Epithelial cell of prostate (primary cell): ENCODE measurements at regions not wholly inside any gene's neighbourhood (a gene's known extent, or its start where the extent isn't known, plus 50 kb on each side); places are given as distances from the start of the nearest gene placed in this dataset.
A peak's percentile ranks its signal among the peaks of the same experiment; 100 is the strongest.

Experiments used
- DNase-seq: peaks from one replicate; pipeline ENCODE4 v3.0.0-alpha.2; 2011; ENCODE audit warnings: low read depth, low spot score
- H3K27ac ChIP-seq: fragments of 450-650 bp; 2 replicates; pipeline ENCODE4 v1.5.1; 2017; ENCODE audit warnings: mild to moderate bottlenecking

DNA sequence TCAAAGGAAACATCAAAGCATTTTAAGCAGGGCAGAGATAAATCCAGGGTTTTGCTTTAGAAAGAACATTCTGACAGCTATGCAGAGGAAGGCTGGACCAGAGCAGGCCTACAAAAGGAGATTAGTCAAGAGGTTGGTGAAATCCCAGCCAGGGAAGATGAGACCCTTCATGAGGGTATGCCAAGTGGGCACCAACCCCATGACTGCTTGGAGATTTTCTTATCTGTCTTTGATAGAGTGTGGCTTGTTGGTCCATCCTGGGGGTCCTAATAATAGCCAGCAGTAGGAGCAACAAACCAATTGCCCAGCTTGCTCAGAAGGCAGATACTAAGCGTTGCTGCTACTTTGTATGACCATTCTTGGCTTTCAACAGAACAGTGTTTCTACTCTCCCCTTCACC is 895.4 kb downstream of the EPHA4 start:
- no peak for DNase-seq
- H3K27ac ChIP-seq = no peak overlapping the region

DNA sequence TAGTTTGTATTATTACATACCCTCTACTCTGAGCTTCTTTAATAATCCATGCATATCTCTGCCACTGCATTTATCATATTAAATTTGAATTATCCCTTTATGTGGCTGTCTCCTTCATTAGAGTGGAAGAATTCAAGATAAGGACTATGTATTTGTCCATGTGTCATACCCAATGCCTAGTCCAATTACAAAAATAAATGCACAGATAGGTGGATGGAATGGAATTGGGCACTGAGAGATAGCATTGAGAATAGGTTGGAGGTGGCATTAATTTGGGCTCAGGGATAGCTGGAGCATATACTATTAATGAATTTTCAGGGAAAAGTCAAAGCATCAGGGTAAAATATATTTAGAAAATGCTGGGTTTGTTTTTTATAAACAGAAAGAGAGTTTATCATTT is 893.2 kb downstream of the EPHA4 start:
- H3K27ac ChIP-seq = no peak overlapping the region
- no peak for DNase-seq

DNA sequence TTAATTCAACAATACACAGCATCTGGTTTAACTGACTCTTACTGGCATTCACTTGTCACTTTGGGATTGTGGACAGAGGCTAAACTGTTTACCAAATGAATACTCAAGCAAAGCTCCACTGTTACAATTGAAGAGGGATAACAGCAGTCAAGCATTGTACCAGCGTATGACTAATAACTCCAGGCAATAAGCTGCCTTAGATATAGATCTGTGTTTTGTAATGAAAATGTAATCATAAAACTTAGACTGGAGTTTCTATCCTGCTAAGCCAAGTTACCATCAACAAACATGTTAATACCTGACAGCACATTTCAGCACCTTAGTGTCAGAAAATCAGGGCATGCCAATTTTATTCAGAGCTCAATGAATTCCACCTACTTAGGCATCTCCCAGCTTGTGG is 889.5 kb downstream of the EPHA4 start:
- H3K27ac ChIP-seq = peak overlapping the region; percentile 23
- DNase-seq = peak; percentile 88

DNA sequence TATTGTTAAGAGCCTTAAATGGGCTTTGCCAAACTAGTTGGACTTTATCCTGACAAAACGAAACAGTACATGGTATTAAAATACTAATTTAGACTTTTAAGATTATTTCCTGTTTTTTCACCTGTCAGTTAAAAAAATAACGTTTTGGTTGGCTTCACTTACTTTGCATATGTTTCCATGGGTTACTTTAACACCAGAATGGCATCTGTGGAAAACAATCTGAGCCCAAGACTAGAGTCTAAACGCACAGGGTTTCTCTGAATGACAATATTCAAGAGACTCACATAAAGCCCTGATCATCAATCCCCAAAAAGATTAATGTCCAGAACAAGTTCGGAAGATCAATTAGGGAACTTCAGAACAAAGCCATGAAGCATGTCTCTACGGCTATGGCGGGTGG is 888.0 kb downstream of the EPHA4 start:
- DNase-seq = no peak
- no peak overlapping the region for H3K27ac ChIP-seq

DNA sequence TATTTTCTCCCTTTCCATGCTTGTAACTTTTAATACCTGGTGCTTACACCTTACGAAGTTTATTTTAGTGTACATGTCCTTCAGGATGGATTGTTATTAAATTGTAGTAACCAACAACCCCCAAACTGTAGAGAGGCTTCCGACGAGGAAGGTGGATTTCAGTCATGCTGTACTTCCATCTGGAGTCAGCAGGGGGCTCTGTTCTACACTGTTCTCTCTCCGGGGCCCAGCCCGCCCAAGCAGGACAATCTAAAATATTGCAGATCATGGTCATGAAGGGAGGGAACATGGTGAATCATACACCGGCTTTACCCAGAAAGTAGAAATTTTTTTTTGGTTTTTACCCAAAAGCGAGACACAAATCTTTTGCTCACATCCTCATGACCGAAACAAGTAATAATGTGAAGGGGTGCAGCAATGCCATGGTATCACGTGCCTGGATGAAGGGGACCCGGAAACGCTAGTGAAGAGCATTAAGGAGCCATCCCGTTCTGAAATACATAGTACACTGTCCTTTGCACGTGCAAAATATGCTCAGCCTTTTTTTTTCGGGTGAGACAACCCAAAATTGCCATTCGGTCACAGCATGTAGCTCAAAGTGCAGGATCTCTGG is 884.8 kb downstream of the EPHA4 start:
- no peak for DNase-seq
- H3K27ac ChIP-seq = no peak overlapping the region

DNA sequence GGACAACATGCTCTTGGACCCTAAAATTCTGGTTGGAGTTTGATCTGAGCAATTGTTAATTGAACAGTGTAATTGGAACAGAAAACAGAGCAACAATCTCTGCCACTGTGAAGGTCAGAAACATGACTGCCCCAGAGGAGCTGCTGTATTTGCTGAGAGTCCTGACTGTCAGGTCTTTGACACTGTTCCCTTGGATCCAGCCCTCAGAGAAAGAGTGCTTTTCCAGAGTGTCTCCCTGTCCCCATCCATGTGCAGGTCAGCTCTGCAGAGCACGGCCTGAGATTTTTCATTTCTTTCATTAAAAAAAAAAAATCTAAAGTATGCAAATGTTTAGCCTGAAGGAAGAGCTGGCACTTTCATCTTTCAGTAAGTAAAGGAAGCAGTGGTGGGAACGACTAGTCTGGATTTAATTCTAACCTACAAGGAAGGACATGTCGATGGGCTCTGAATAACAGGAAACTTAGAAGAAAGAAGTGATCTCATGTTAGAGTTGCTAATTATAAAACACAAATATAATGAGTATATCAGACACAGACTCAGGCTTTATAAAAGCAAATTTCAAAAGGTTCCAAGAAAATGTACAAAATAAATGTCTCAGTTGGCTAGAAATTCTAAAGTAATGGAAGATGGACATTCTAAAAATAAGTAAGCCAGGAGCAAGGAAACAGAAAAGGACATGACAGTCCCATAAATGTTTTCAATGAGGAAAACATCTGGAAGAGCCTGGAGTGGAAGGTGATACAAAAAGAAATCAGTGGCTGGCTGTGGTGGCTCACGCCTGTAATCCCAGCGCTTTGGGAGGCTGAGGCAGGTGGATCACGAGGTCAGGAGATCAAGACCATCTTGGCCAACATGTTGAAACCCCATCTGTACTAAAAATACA is 876.5 kb downstream of the EPHA4 start:
- no peak for DNase-seq
- H3K27ac ChIP-seq = no peak overlapping the region

DNA sequence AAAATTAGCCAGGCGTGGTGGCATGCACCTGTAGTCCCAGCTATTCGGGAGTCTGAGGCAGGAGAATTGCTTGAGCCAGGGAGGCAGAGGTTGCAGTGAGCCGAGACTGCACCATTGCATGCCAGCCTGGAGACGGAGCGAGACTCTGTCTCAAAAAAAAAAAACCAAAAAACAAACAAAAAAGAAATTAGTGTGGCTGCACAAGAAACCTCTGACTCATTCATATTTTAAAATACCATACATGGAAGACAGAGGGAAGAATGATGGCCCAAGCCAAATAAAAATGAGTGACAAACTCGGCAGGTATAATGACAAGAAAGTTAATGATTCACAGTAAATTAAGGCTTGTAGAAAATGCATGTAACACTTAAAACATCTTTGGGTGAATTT is 875.8 kb downstream of the EPHA4 start:
- no peak overlapping the region for H3K27ac ChIP-seq
- no peak for DNase-seq

DNA sequence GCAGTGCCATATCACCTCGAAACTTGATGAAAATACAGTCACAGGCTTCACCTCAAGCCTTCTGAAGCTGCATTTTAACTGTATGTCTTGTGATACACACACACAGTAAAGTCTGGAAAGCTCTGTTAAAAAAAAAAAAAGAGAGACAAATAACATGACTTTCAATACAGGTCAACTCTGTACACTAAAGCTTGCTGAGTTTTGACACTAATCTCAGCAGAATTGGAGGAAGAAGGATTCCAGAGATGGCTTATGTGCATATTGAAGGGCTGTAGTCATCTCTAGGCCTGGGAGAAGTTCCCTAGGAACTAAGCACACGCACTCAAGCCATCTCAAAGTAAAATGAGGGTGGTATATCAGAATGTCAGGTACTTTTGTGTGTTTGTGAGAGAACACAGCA is 875.1 kb downstream of the EPHA4 start:
- no peak for DNase-seq

DNA sequence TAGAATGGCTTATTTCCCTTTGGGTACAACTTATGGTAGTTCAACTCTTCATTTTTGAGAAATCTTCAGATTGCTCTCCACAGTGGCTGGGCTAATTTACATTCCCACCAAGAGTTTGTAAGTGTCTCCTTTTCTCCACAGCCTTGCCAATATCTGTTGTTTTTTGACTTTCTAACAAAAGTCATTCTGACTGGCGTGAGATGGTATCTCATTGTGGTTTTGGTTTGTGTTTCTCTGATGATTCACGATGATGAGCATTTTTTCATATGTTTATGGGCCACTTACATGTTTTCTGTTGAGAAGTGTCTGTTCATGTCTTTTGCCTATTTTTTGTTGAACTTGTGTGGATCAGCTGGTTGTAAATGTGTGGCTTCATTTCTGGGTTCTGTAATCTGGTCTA is 871.0 kb downstream of the EPHA4 start:
- DNase-seq = peak; percentile 22
- no peak overlapping the region for H3K27ac ChIP-seq

More for the DNA sequence above, 875.1 kb downstream of the EPHA4 start:
- H3K27ac ChIP-seq = no peak overlapping the region

DNA sequence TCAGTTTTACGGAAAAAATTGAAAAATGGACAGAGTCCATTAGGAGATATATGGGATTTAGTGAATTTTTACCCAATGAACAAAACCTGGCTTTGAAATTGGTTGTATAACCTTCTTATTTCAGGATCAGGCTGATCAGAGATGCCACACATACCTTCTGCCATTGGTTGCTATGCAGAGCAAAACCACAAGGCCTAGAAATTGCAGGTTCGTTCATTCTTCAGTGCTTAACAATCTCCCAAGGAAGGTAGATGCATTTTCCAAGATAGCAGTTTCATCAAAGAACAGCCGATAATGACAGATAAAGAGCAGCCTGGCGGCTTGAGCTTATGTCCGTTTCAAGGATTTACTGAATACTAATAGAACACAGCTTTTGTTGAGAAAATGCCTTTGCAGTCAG is 868.8 kb downstream of the EPHA4 start:
- no peak overlapping the region for H3K27ac ChIP-seq
- DNase-seq = no peak

DNA sequence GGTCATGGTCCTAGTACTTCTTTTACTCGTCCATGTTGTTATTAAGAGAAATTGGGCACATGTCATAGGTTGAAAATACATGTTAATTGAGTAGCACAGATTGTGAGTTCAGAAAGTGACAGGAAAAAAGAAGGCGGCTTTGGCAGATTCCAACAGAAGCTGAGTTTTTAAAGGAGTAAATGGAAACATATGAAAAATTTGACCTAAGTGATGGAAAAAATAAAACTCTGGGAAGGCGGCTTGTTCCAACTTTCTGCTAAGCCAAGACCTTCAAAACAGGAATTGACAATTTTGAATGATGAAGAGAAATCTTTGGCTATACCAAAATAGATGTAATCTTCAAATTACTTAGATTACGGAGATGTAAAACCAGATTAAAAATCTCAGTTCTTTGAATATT is 868.0 kb downstream of the EPHA4 start:
- H3K27ac ChIP-seq = no peak overlapping the region
- DNase-seq = no peak

DNA sequence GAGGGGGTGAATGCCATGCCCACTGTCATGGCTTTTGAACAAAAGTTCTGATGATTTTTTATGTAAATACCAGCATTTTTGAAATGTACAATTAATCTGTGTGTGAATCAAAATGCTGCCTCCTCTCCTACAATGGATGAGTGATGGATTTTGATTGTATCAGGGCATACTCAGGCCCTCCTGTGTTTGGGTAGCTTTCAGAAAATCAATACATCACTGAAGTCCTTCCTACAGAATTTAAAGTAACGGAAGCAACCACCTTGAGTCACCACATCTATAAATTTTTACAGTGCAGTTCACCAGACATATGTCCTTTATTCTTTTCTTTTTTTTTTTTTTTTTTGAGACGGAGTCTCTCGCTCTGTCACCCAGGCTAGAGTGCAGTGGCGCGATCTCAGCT is 867.3 kb downstream of the EPHA4 start:
- H3K27ac ChIP-seq = no peak overlapping the region
- DNase-seq = no peak

DNA sequence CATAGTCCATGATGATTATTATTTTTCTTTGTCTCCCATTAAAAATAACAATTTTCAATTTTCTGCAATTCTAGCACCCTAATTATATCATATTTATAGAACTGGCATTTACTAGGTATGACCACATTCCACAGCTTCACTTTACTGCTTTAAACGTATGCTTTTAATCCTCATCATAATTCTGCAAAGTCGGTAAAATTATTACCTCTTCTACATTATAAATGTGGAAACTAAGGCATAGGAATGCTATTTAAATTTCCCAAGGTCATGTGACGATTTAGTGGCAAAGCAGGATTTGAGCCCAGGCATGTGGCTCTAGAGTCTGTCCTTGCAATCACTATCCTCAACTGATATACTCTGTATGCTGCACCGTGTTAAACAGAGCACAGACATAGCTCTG is 866.4 kb downstream of the EPHA4 start:
- no peak overlapping the region for H3K27ac ChIP-seq
- DNase-seq = no peak

DNA sequence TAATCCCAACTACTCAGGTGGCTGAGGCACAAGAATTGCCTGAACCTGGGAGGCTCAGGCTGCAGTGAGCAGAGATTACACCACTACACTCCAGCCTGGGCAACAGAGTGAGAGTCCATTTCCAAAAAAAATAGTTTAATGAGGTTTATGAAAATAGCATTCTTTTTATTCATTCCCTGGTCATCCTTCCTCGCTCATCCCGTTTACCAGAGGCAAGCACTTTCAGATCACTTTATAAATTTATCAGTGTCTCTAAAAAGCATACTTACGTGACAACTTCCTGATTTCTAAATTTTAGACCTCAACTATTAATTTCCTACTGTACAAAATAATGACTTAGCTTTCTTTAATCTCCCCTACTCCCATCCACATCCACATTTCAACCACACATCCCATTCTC is 864.8 kb downstream of the EPHA4 start:
- no peak overlapping the region for H3K27ac ChIP-seq
- no peak for DNase-seq

DNA sequence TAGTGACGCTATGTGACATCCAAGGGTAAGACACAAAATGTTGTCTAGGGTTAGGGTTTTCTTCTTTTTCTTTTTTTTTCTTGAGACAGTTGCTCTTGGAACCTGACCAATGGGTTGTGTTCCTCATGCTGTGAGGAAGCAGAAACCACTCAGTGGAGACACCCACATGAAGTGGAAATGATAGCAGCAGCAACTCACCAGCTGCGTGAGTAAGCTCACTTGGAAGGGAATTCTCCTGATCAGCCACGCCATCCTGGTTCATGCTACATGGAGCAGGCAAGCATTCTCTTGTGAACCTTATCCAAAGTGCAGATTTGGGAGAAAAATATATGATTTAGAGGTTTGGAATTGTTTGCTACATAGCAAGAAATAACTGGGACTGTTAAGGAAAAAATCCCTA is 863.7 kb downstream of the EPHA4 start:
- H3K27ac ChIP-seq = no peak overlapping the region
- no peak for DNase-seq

DNA sequence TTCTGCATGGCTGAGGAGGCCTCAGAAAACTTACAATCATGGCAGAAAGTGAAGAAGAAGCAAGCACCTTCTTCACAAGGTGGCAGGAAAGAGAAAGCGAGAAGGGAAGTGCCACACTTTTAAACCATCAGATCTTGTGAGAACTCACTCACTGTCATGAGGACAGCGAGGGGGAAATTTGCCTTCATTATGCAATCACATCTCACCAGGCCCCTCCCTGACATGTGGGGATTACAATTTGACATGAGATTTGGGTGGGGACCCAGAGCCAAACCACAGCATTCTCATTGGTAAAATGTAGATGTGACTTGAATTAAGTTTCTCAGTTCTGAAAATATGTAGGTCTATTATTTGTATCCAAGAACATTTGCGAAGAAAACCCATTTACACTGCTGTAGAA is 854.8 kb downstream of the EPHA4 start:
- no peak for DNase-seq
- H3K27ac ChIP-seq = no peak overlapping the region

DNA sequence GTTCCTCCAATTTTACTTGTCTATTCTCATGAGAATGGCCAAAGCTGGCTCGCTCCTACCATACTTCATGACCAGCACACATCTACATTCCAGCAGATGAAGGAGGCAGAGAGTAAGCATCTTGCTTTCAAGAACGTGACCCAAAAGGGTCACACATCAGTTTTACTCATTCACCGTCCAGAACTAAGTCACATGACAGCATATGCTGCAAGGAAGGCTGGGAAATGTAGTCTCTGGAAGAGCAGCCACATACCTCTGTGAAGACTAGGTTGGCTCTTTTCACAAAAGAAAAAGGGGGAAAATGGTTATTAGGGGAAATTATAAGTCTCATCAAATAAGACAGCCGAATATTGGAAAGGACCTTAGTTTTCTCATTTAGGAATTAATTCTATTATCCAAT is 835.3 kb downstream of the EPHA4 start:
- H3K27ac ChIP-seq = no peak overlapping the region
- DNase-seq = no peak

DNA sequence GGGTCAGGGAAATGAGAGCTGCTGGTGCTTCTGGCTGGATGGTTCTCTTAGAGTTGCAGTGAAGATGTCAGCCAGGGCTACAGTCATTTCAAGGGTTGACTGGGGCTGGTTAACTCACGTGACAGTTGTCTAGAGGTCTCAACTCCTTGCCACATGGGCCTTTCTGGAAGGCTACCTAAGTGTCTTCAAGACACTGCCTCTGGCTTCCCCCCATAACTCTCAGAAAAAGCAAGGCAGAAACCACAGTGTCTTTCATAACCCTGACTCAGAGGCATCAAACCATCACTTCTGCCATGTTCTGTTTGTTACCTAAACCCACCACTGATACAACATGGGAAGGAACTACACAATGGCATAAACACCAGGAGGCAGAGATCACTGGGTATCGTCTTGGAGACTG is 828.9 kb downstream of the EPHA4 start:
- no peak overlapping the region for H3K27ac ChIP-seq
- DNase-seq = no peak

DNA sequence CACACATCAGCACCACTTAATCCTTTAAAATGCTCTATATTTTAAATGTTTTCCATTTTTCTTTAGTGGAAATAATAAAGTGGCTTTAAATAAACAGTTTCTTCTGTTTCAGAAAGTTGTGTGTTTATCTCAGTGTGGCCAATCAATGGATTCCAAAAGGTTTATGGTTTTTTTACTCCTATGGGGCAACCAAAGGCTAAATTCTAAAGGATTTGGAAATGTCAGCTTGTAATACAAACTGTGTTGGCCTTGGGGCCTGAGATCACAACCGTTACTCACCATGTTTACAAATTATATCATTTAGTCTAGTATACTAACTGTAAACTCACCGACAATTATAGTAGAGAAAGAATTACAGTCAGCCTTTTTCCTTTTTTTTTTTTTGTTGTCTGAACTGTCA is 827.2 kb downstream of the EPHA4 start:
- no peak for DNase-seq
- no peak overlapping the region for H3K27ac ChIP-seq

DNA sequence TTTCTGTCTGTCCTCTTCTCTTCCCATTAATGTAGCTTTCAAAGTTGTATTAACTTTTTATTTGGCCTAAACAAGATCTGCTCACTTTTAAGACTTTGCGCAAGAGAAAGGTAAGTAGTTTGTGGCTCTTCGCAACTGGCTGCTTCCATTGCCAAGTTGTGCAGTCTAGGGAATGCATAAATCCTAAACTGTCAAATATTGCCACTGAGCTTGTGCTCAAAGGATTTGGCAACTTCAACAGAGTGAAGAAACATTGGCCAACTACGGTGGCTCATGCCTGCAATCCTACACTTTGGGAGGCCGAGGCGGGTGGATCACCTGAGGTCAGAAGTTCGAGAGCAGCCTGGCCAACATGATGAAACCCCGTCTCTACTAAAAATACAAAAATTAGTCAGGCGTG is 826.4 kb downstream of the EPHA4 start:
- DNase-seq = no peak
- H3K27ac ChIP-seq = no peak overlapping the region

DNA sequence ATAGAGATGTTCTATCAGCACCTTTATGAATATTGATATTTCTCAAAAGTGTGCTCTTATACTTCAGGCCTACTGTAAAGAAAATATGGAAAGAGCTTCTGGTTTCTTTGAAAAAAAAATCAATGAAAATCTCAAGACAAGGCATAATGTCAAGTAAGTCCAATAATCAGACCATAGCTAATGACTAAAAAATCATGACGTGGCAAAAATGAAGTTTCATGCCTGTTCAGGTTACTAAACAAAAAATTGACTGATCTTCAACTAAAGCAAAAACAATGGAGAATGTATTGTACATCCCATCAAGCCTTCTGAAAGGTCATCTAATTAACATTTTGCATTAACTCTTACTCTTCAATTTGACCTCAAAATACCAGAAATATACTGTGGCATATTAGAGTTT is 824.4 kb downstream of the EPHA4 start:
- H3K27ac ChIP-seq = no peak overlapping the region
- no peak for DNase-seq

DNA sequence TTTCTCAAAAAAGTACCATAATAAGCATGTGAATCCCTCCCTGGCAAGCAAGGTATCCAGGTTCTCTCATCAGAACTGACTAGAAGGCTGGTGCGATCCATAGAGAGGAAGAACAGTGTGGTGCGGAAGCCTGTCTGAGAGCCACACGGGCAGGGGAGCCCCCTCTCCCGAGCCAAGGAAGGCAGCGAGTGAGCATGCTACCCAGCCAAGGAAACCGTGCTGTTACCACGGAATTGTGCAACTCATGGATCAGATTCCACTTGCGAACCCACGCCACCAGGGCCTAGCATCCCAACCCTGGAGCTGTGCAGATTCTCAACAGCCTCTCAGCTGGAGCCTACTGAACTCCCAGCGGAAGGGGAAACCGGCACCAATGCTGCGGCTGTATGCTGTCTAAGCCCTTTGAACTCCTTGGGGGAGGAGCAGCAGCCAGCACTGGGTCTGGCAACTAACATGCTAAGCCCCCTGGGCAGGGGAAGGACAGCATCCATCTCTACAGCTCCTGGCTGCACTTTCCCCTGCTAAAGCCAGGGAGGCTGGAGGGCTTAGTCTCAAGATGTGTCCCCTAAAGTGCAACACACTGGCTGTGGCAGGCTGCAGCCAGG is 823.1 kb downstream of the EPHA4 start:
- H3K27ac ChIP-seq = no peak overlapping the region
- no peak for DNase-seq
